Eye (tissue), 1 donor: ENCODE measurements at regions not wholly inside any gene's neighbourhood (a gene's known extent, or its start where the extent isn't known, plus 50 kb on each side); places are given as distances from the start of the nearest gene placed in this dataset.
A peak's percentile ranks its signal among the peaks of the same experiment; 100 is the strongest.
"Not testable (repeated sequence)": the region's sequence is repeated elsewhere in the genome, so short reads cannot be mapped to it uniquely, and the experiment has no call there.

ENCODE experiments used
- DNase-seq: peaks from one replicate; pipeline ENCODE4 v3.0.0-alpha.2; 2015

GRCh38 chr12:85580562-85581168, 255.5 kb downstream of the RASSF9 start:
- peak; percentile 8 for DNase-seq

GRCh38 chr12:85587158-85587557, 249.1 kb downstream of the RASSF9 start:
- DNase-seq: no peak

- DNase-seq: no peak
Observed at GRCh38 chr12:85588221-85588620, 248.0 kb downstream of the RASSF9 start.

GRCh38 chr12:85600841-85601240, 235.4 kb downstream of the RASSF9 start:
- no peak for DNase-seq

- DNase-seq: no peak
Observed at GRCh38 chr12:85603556-85603955, 232.7 kb downstream of the RASSF9 start.

- DNase-seq: no peak
Observed at GRCh38 chr12:85606455-85606854, 229.8 kb downstream of the RASSF9 start.

GRCh38 chr12:85609778-85610177, 226.4 kb downstream of the RASSF9 start:
- DNase-seq: no peak

GRCh38 chr12:85610194-85610593, 226.0 kb downstream of the RASSF9 start:
- no peak for DNase-seq

GRCh38 chr12:85616201-85616600, 220.0 kb downstream of the RASSF9 start:
- DNase-seq: peak; percentile 6

GRCh38 chr12:85617307-85618091, 218.7 kb downstream of the RASSF9 start:
- no peak for DNase-seq

GRCh38 chr12:85621041-85621440, 215.2 kb downstream of the RASSF9 start:
- DNase-seq: no peak

GRCh38 chr12:85623763-85624162, 212.4 kb downstream of the RASSF9 start:
- DNase-seq: no peak

GRCh38 chr12:85625467-85625866, 210.7 kb downstream of the RASSF9 start:
- DNase-seq: no peak

GRCh38 chr12:85626001-85626783, 210.0 kb downstream of the RASSF9 start:
- no peak for DNase-seq

- DNase-seq: no peak
Observed at GRCh38 chr12:85626784-85627171, 209.4 kb downstream of the RASSF9 start.

- DNase-seq: no peak
Observed at GRCh38 chr12:85627584-85627983, 208.6 kb downstream of the RASSF9 start.

- DNase-seq: not testable (repeated sequence)
Observed at GRCh38 chr12:85628562-85628961, 207.6 kb downstream of the RASSF9 start.

- no peak for DNase-seq
Observed at GRCh38 chr12:85630851-85631250, 205.4 kb downstream of the RASSF9 start.

GRCh38 chr12:85632390-85632789, 203.8 kb downstream of the RASSF9 start:
- DNase-seq: no peak

GRCh38 chr12:85633491-85633890, 202.7 kb downstream of the RASSF9 start:
- no peak for DNase-seq

- DNase-seq: no peak
Observed at GRCh38 chr12:85639834-85640233, 196.4 kb downstream of the RASSF9 start.

GRCh38 chr12:85641796-85642195, 194.4 kb downstream of the RASSF9 start:
- DNase-seq: no peak

- DNase-seq: no peak
Observed at GRCh38 chr12:85642288-85642687, 193.9 kb downstream of the RASSF9 start.

- DNase-seq: no peak
Observed at GRCh38 chr12:85642808-85643207, 193.4 kb downstream of the RASSF9 start.
